GM12891 (cell line): ENCODE measurements at regions not wholly inside any gene's neighbourhood (a gene's known extent, or its start where the extent isn't known, plus 50 kb on each side); places are given as distances from the start of the nearest gene placed in this dataset.

Experiments
- PAX5 ChIP-seq: IDR thresholded peaks from 2 replicates; pipeline ENCODE4 v1.6.1; 2011; ENCODE audit warnings: low read length, moderate library complexity, mild to moderate bottlenecking; ENCODE audit not compliant: insufficient read depth, severe bottlenecking
- POLR2A ChIP-seq: IDR thresholded peaks from 2 replicates; pipeline ENCODE4 v1.6.1; 2011; ENCODE audit warnings: low read depth, low read length, control low read depth
- POLR2AphosphoS5 ChIP-seq: IDR thresholded peaks from 2 replicates; pipeline ENCODE4 v1.6.1; 2011; ENCODE audit warnings: low read depth, low read length, control low read depth
- POU2F2 ChIP-seq: IDR thresholded peaks from 2 replicates; pipeline ENCODE4 v1.6.1; 2011; ENCODE audit warnings: low read depth, mild to moderate bottlenecking, control low read depth, low read length, moderate library complexity
- SPI1 ChIP-seq: IDR thresholded peaks from 2 replicates; pipeline ENCODE4 v1.6.1; 2011; ENCODE audit warnings: low read depth, low read length, control low read depth
- TAF1 ChIP-seq: IDR thresholded peaks from 2 replicates; pipeline ENCODE4 v1.6.1; 2011; ENCODE audit warnings: low read depth, low read length, control low read depth

- TF ChIP-seq POLR2AphosphoS5 (no peak), TAF1 (no peak), POLR2A (no peak), PAX5 (no peak), SPI1 (no peak), POU2F2 (no peak)
Measured at GRCh38 chr2:62604336-62604735, 98.3 kb upstream of the TMEM17 start.
